ENCODE measurements at regions not wholly inside any gene's neighbourhood (a gene's known extent, or its start where the extent isn't known, plus 50 kb on each side); places are given as distances from the start of the nearest gene placed in this dataset.
"Not testable (repeated sequence)": the region's sequence is repeated elsewhere in the genome, so short reads cannot be mapped to it uniquely, and the experiment has no call there.

- DNase-seq = no peak
Measured at GRCh38 chr6:115798229-115798628, 262.5 kb downstream of the FRK start.

GRCh38 chr6:115796829-115797228, 263.9 kb downstream of the FRK start:
- no peak for DNase-seq

GRCh38 chr6:115796061-115796460, 264.6 kb downstream of the FRK start:
- DNase-seq = no peak

- no peak for DNase-seq
Measured at GRCh38 chr6:115783402-115784061, 277.2 kb downstream of the FRK start.

- DNase-seq = no peak
Measured at GRCh38 chr6:115782612-115783011, 278.1 kb downstream of the FRK start.

- no peak for DNase-seq
Measured at GRCh38 chr6:115773741-115774140, 286.9 kb downstream of the FRK start.

- no peak for DNase-seq
Measured at GRCh38 chr6:115770851-115771250, 289.8 kb downstream of the FRK start.

- DNase-seq = no peak
Measured at GRCh38 chr6:115768500-115768899, 292.2 kb downstream of the FRK start.

- no peak for DNase-seq
Measured at GRCh38 chr6:115767931-115768330, 292.8 kb downstream of the FRK start.

- DNase-seq = no peak
Measured at GRCh38 chr6:115766745-115767462, 293.8 kb downstream of the FRK start.

- no peak for DNase-seq
Measured at GRCh38 chr6:115765966-115766365, 294.7 kb downstream of the FRK start.

GRCh38 chr6:115759051-115759450, 301.6 kb downstream of the FRK start:
- DNase-seq = no peak

- DNase-seq = no peak
Measured at GRCh38 chr6:115753446-115753845, 307.2 kb downstream of the FRK start.

- no peak for DNase-seq
Measured at GRCh38 chr6:115750946-115751345, 309.7 kb downstream of the FRK start.

GRCh38 chr6:115750292-115750691, 310.4 kb downstream of the FRK start:
- DNase-seq = no peak

- no peak for DNase-seq
Measured at GRCh38 chr6:115747719-115748118, 313.0 kb downstream of the FRK start.

GRCh38 chr6:115746583-115746982, 314.1 kb downstream of the FRK start:
- not testable (repeated sequence) for DNase-seq

GRCh38 chr6:115740907-115741306, 319.8 kb downstream of the FRK start:
- DNase-seq = no peak

GRCh38 chr6:115735610-115736009, 325.1 kb downstream of the FRK start:
- DNase-seq = no peak

GRCh38 chr6:115733426-115733825, 327.3 kb downstream of the FRK start:
- no peak for DNase-seq

- no peak for DNase-seq
Measured at GRCh38 chr6:115729036-115729435, 331.7 kb downstream of the FRK start.

GRCh38 chr6:115728171-115728570, 332.5 kb downstream of the FRK start:
- no peak for DNase-seq

GRCh38 chr6:115721564-115721963, 339.1 kb downstream of the FRK start:
- DNase-seq = no peak

GRCh38 chr6:115720900-115721299, 339.8 kb downstream of the FRK start:
- DNase-seq = no peak

GRCh38 chr6:115717472-115717871, 343.2 kb downstream of the FRK start:
- no peak for DNase-seq

All from SW 1271 (cell line).